NCI-H146 (cell line): ENCODE measurements at regions not wholly inside any gene's neighbourhood (a gene's known extent, or its start where the extent isn't known, plus 50 kb on each side); places are given as distances from the start of the nearest gene placed in this dataset.
"Not testable (repeated sequence)": the region's sequence is repeated elsewhere in the genome, so short reads cannot be mapped to it uniquely, and the experiment has no call there.

Experiments used
- DNase-seq: peaks from one replicate; lab custom pipeline; 2025; lab: John Stamatoyannopoulos, UW

- no peak for DNase-seq
Observed at GRCh38 chr20:60171313-60171712, 213.1 kb downstream of the CDH26 start.

GRCh38 chr20:60171738-60172137 lies 213.5 kb downstream of the CDH26 start:
- no peak for DNase-seq

GRCh38 chr20:60172346-60172984 lies 214.2 kb downstream of the CDH26 start:
- DNase-seq, result no peak

- DNase-seq, result no peak
Observed at GRCh38 chr20:60177080-60177479, 218.9 kb downstream of the CDH26 start.

GRCh38 chr20:60180986-60181385 lies 222.8 kb downstream of the CDH26 start:
- DNase-seq, result no peak

- no peak for DNase-seq
Observed at GRCh38 chr20:60186412-60186811, 228.2 kb downstream of the CDH26 start.

GRCh38 chr20:60187683-60188082 lies 229.5 kb downstream of the CDH26 start:
- DNase-seq, result no peak

GRCh38 chr20:60191014-60191413 lies 232.8 kb downstream of the CDH26 start:
- no peak for DNase-seq

- DNase-seq, result no peak
Observed at GRCh38 chr20:60192326-60192725, 234.1 kb downstream of the CDH26 start.

GRCh38 chr20:60199132-60199531 lies 240.9 kb downstream of the CDH26 start:
- DNase-seq, result not testable (repeated sequence)

GRCh38 chr20:60199866-60200265 lies 241.6 kb downstream of the CDH26 start:
- DNase-seq, result no peak

GRCh38 chr20:60200305-60200918 lies 242.2 kb downstream of the CDH26 start:
- no peak for DNase-seq

GRCh38 chr20:60201198-60201835 lies 243.1 kb downstream of the CDH26 start:
- no peak for DNase-seq

- DNase-seq, result no peak
Observed at GRCh38 chr20:60202046-60202445, 243.8 kb downstream of the CDH26 start.

GRCh38 chr20:60203451-60203850 lies 245.2 kb downstream of the CDH26 start:
- no peak for DNase-seq

- DNase-seq, result no peak
Observed at GRCh38 chr20:60204601-60205000, 246.4 kb downstream of the CDH26 start.

GRCh38 chr20:60206259-60206658 lies 248.0 kb downstream of the CDH26 start:
- DNase-seq, result peak; percentile 46

- DNase-seq, result no peak
Observed at GRCh38 chr20:60209048-60209447, 250.8 kb downstream of the CDH26 start.

GRCh38 chr20:60210779-60211617 lies 252.8 kb downstream of the CDH26 start:
- peak; percentile 38 for DNase-seq

- DNase-seq, result no peak
Observed at GRCh38 chr20:60211618-60212463, 253.6 kb downstream of the CDH26 start.

GRCh38 chr20:60212695-60213094 lies 254.5 kb downstream of the CDH26 start:
- DNase-seq, result no peak
